ENCODE measurements at regions not wholly inside any gene's neighbourhood (a gene's known extent, or its start where the extent isn't known, plus 50 kb on each side); places are given as distances from the start of the nearest gene placed in this dataset.

DNA sequence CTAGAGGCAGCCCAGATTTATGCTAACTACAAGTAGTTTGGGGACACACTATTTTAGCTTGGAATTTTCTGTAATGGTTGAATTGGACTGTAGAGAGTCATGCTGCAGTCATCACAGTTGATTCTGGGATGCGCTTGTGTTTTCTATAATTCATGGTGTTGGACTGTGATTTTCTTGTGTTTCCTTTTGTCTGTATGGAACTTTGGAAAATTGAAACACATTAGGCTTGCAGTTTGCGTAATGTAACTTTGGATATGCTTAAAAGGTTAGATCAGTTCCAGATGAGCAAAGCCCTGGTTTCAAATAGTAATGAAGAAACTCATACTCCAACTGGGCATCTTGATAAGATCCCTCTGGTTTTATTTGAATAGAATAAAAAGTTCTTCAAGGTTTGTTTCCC lies 502.2 kb downstream of the ARL4A start:
- Mint-ChIP-seq H3K27me3 (ENCODE audit: low read depth) (no peaks in the 10 kb centered on the region), H3K9me3 (no peaks in the 10 kb centered on the region), H3K27ac (no peak overlapping the region), H3K4me1 (ENCODE audit: low read depth) (no peaks in the 10 kb centered on the region), H3K36me3 (ENCODE audit: low read depth) (no peaks in the 10 kb centered on the region), H3K4me3 (no peak overlapping the region)
- DNase-seq (ENCODE audit: low spot score): no peak

DNA sequence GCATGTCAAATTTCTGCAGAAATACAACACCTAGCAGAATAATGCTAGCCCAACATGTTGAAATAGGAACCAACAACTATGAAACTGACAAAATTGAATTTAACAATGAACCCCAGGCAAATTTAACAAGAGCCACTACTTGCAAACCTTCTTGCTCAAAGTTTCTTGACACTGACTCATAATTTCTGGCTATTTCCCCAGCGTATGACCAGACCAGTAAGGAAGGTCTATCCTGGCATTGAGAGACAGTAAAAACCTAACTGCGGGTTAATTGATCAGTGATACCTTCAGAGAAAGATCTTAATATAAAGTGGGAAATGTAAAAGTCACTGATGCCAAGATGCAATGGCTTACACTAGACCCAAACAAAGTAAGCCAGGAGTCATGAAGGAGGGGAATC lies 510.1 kb downstream of the ARL4A start:
- Mint-ChIP-seq H3K27me3 (ENCODE audit: low read depth) (no peaks in the 10 kb centered on the region), H3K27ac (no peak overlapping the region), H3K4me3 (no peak overlapping the region), H3K4me1 (ENCODE audit: low read depth) (no peaks in the 10 kb centered on the region), H3K9me3 (no peaks in the 10 kb centered on the region), H3K36me3 (ENCODE audit: low read depth) (no peaks in the 10 kb centered on the region)
- no peak for DNase-seq (ENCODE audit: low spot score)

DNA sequence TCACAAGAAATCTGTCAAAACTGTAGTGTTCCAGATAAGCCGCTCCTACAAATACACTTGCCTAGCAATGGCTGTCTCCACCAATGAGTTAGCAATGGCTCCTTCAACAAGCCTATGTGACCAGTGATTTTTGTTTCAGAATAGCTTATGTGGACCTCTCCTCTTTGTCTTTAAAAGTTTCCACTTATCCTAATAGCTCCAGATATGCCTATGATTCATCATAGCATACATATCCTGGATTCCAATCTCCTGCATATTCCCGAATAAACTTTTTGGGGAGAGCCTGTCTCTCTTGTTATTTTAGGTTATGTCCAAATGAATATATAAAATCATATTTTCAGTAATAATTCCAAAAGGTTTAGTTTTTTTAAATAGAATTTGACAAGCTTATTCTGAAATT lies 510.6 kb downstream of the ARL4A start:
- Mint-ChIP-seq H3K4me3 (no peak overlapping the region), H3K27ac (no peak overlapping the region), H3K4me1 (ENCODE audit: low read depth) (no peaks in the 10 kb centered on the region), H3K36me3 (ENCODE audit: low read depth) (no peaks in the 10 kb centered on the region), H3K9me3 (no peaks in the 10 kb centered on the region), H3K27me3 (ENCODE audit: low read depth) (no peaks in the 10 kb centered on the region)
- DNase-seq (ENCODE audit: low spot score): no peak

DNA sequence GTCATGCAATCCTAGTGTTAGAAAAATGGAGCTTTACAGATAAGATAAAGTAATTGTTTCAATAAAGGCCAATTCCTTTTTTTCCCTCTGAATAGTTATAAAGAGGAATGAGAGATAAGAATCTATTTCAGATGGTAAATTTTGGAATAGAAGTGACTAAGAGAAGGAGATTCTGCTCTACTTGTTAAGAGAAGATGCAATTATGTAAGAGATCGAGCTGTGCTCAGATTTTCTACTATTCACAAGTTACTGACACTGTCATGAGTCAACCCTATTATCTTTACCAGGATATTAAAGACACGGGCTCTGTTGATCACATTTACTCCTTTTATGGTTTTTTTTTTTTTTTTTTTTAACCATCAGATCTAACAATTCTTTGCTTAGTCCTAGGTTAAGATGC lies 511.3 kb downstream of the ARL4A start:
- Mint-ChIP-seq H3K27ac (no peak overlapping the region), H3K27me3 (ENCODE audit: low read depth) (no peaks in the 10 kb centered on the region), H3K4me1 (ENCODE audit: low read depth) (no peaks in the 10 kb centered on the region), H3K36me3 (ENCODE audit: low read depth) (no peaks in the 10 kb centered on the region), H3K9me3 (no peaks in the 10 kb centered on the region), H3K4me3 (no peak overlapping the region)
- DNase-seq (ENCODE audit: low spot score): no peak

DNA sequence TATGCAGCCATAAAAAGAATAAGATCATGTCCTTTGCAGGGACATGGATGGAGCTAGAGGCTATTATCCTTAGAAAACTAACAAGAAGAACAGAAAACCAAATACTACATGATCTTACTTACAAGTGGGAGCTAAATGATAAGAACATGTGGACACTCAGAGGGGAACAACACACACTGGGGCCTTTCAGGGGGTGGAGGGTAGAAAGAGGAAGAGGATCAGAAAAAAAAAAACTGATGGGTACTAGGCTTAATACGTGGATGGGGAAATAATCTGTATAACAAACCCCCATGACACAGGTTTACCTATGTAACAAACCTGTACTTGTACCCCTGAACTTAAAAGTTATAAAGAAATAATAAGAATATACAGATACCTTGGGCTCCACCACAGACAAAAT lies 514.2 kb downstream of the ARL4A start:
- Mint-ChIP-seq H3K36me3 (ENCODE audit: low read depth) (no peaks in the 10 kb centered on the region), H3K4me1 (ENCODE audit: low read depth) (no peaks in the 10 kb centered on the region), H3K9me3 (no peaks in the 10 kb centered on the region), H3K27ac (no peak overlapping the region), H3K4me3 (no peak overlapping the region), H3K27me3 (ENCODE audit: low read depth) (no peaks in the 10 kb centered on the region)
- DNase-seq (ENCODE audit: low spot score): no peak

DNA sequence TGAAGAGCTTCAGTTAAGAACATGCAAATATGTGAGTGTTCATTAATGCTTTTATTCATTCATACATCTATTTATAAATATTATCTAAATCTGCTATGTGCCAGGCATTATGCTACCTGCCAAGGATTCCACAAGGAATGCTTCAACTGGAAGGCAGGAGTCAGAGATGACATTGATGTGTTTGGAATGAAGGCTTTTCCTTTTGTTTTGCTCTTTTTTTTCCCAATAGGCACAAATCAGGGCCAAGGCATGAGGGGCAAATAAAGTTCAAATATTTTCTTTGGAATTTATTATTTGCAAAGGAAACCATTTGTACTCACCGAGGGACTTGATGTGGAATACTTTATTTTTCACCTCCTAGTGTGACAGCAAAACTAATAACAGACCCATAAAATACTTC lies 530.3 kb downstream of the ARL4A start:
- no peaks in the 10 kb centered on the region for H3K27me3 Mint-ChIP-seq (ENCODE audit: low read depth)
- H3K9me3 Mint-ChIP-seq: no peaks in the 10 kb centered on the region
- no peak overlapping the region for H3K27ac Mint-ChIP-seq
- no peak for DNase-seq (ENCODE audit: low spot score)
- no peak overlapping the region for H3K4me3 Mint-ChIP-seq
- H3K4me1 Mint-ChIP-seq (ENCODE audit: low read depth): no peaks in the 10 kb centered on the region
- no peaks in the 10 kb centered on the region for H3K36me3 Mint-ChIP-seq (ENCODE audit: low read depth)

DNA sequence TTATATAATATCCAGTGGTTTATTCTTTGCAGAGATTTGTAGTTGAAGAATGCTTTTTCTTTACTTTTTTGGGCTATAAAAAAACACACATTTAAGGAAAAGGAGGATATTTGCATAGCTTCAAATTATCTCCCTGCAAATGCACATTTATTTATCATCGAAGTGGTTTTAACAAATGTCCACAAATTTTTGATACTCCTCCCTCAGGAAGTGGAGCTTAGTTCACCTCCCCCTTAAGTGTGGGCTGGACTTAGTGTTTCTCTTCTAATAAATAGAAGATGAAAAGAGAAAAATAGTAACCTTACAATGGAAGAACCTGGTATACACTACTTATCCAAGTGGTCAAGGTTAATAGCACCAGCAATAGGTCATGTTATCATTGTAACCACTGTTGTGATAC lies 537.6 kb downstream of the ARL4A start:
- Mint-ChIP-seq H3K4me3 (no peak overlapping the region), H3K27me3 (ENCODE audit: low read depth) (no peaks in the 10 kb centered on the region), H3K9me3 (no peaks in the 10 kb centered on the region)

DNA sequence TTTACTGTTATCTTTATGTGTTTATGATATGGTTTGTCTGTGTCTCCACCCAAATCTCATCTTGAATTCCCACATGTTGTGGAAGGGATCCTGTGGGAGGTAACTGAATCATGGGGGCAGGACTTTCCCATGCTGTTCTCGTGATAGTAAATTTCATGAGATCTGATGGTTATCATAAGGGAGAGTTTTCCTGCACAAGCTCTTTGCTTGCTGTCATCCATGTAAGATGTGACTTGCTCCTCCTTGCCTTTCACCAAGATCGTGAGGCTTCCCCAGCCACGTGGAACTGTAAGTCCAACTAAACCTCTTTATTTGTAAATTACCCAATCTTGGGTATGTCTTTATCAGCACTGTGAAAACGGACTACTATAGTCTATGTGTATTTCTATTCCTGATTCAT lies 539.0 kb downstream of the ARL4A start:
- Mint-ChIP-seq H3K36me3 (ENCODE audit: low read depth) (no peaks in the 10 kb centered on the region), H3K9me3 (no peaks in the 10 kb centered on the region), H3K4me3 (no peak overlapping the region), H3K27me3 (ENCODE audit: low read depth) (no peaks in the 10 kb centered on the region), H3K4me1 (ENCODE audit: low read depth) (no peaks in the 10 kb centered on the region), H3K27ac (no peak overlapping the region)
- DNase-seq (ENCODE audit: low spot score): no peak

More for the DNA sequence above, 537.6 kb downstream of the ARL4A start:
- no peak for DNase-seq (ENCODE audit: low spot score)
- no peaks in the 10 kb centered on the region for H3K36me3 Mint-ChIP-seq (ENCODE audit: low read depth)
- H3K4me1 Mint-ChIP-seq (ENCODE audit: low read depth): no peaks in the 10 kb centered on the region
- H3K27ac Mint-ChIP-seq: no peak overlapping the region

DNA sequence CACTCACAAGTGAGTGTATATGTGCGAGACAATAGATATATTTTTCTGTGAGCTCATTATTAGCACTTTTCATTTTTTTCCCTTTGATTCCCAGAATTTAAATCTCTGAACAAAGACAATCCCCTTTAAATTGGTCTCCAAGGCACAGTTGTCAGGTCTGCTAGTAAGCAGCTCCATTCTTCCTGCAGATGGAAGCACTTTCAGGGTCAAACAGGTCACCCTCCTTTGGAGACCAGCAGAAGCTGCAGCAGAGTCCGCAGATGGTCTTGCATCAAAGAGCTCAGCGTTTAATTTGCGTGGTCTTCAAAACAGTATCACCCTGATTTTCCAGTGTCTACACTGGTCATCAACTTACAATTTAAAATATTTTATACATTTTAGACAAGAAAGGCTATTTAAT lies 543.8 kb downstream of the ARL4A start:
- no peak for DNase-seq (ENCODE audit: low spot score)
- Mint-ChIP-seq H3K36me3 (ENCODE audit: low read depth) (no peaks in the 10 kb centered on the region), H3K27me3 (ENCODE audit: low read depth) (no peaks in the 10 kb centered on the region), H3K4me3 (no peak overlapping the region), H3K4me1 (ENCODE audit: low read depth) (no peaks in the 10 kb centered on the region), H3K9me3 (no peaks in the 10 kb centered on the region), H3K27ac (no peak overlapping the region)

DNA sequence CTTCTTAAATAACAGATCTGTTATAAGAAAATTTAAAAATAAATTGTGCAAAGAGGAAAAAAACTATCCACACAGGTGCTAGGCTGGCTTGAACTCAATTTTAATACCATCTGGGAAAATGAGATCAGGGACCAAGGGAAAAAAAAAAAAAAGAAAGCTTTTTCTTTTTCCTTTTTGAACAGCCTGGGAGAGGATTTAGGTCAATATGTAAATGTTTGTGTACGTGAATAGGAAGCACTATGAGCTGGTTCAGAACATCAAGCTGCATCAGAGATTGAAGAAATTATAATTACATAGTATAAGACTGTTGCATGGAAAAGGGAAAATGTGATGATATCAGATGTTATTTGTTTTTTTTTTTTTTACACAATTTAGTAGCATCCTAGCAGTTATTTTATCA lies 548.0 kb downstream of the ARL4A start:
- H3K9me3 Mint-ChIP-seq: no peaks in the 10 kb centered on the region
- no peaks in the 10 kb centered on the region for H3K36me3 Mint-ChIP-seq (ENCODE audit: low read depth)
- no peak overlapping the region for H3K27ac Mint-ChIP-seq
- DNase-seq (ENCODE audit: low spot score): no peak
- no peaks in the 10 kb centered on the region for H3K4me1 Mint-ChIP-seq (ENCODE audit: low read depth)
- H3K4me3 Mint-ChIP-seq: no peak overlapping the region
- H3K27me3 Mint-ChIP-seq (ENCODE audit: low read depth): no peaks in the 10 kb centered on the region

DNA sequence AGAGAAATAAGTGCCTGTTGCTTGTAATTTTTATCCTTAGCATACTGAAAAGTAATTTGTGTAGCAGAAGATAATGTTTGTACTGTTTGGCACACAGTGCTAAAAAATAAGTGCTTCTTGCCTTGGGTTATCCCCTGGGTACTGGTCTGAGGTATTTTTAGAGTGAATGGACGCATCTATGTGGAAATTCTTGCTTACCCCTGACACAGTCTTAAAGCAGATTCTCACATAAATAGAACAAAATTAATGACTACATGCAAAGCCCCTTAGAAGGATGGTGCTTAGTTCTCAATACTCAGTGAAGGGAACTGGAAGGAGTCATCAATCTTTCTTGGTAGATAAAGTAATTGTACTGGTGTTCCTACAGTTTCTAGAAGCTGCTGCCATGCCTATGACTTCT lies 548.6 kb downstream of the ARL4A start:
- no peak for DNase-seq (ENCODE audit: low spot score)
- Mint-ChIP-seq H3K27me3 (ENCODE audit: low read depth) (no peaks in the 10 kb centered on the region), H3K9me3 (no peaks in the 10 kb centered on the region), H3K36me3 (ENCODE audit: low read depth) (no peaks in the 10 kb centered on the region), H3K27ac (no peak overlapping the region), H3K4me3 (no peak overlapping the region), H3K4me1 (ENCODE audit: low read depth) (no peaks in the 10 kb centered on the region)

DNA sequence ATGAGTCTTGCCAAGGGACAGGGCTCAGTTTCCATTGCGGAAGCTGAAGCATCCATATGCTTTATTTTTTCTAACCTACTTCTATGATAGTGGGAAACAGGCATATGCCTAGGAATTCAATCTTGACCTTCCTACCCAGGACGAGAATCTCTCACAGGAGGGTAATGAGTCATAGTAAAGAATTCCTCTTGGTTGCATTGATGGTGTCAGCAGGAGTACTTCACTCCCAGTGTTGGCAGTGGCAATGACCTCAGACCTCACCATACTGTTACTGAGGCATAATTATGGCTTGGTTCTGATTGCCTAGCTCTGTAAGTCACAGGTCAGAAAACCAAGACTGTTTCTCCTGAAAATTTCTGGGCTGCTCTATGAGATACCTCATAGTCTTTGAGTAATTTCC lies 552.9 kb downstream of the ARL4A start:
- no peaks in the 10 kb centered on the region for H3K27me3 Mint-ChIP-seq (ENCODE audit: low read depth)
- no peak overlapping the region for H3K4me3 Mint-ChIP-seq
- H3K9me3 Mint-ChIP-seq: no peaks in the 10 kb centered on the region
- H3K27ac Mint-ChIP-seq: no peak overlapping the region
- DNase-seq (ENCODE audit: low spot score): no peak
- H3K4me1 Mint-ChIP-seq (ENCODE audit: low read depth): no peaks in the 10 kb centered on the region
- H3K36me3 Mint-ChIP-seq (ENCODE audit: low read depth): no peaks in the 10 kb centered on the region

DNA sequence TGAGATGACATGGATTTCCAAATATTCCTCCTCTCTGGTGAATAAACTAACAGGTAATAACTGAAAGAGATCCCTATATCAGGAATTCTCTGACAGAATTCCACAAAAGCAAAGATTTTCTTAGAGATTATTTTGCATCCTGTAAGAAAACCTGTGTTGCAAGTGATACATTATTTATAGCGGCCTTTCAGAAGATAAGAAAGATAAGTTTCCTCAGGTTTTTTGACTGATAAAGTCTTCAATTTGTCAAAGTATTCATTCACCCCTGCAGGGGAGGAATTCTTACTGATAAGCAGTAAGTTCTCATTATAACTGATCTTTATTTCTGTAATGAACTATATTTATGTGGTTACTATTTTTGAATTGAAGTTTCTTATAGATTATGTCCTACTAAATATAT lies 554.0 kb downstream of the ARL4A start:
- Mint-ChIP-seq H3K36me3 (ENCODE audit: low read depth) (no peaks in the 10 kb centered on the region), H3K27me3 (ENCODE audit: low read depth) (no peaks in the 10 kb centered on the region), H3K4me3 (no peak overlapping the region), H3K4me1 (ENCODE audit: low read depth) (no peaks in the 10 kb centered on the region), H3K27ac (no peak overlapping the region), H3K9me3 (no peaks in the 10 kb centered on the region)
- DNase-seq (ENCODE audit: low spot score): no peak

DNA sequence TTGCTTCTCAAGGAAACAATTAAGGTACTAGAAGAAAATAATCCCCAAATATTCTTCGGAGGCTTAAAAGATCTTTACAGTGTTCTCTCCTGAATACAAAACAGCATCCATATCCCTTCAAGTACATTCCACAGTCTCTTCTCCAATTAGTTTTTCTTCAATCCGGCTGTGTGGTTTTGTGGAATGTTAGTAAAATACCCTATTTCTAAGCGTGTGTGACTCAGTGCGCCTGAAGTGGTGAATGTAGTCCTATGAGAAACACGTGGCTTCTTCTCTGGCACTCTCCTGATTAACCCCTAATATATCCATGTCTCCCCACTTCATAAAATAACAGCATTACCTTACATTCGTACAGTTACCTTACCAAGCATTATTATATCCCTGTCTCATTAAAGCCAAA lies 570.2 kb downstream of the ARL4A start:
- Mint-ChIP-seq H3K9me3 (no peaks in the 10 kb centered on the region), H3K4me1 (ENCODE audit: low read depth) (no peaks in the 10 kb centered on the region), H3K36me3 (ENCODE audit: low read depth) (no peaks in the 10 kb centered on the region), H3K27ac (no peak overlapping the region), H3K27me3 (ENCODE audit: low read depth) (no peaks in the 10 kb centered on the region), H3K4me3 (no peak overlapping the region)
- no peak for DNase-seq (ENCODE audit: low spot score)

DNA sequence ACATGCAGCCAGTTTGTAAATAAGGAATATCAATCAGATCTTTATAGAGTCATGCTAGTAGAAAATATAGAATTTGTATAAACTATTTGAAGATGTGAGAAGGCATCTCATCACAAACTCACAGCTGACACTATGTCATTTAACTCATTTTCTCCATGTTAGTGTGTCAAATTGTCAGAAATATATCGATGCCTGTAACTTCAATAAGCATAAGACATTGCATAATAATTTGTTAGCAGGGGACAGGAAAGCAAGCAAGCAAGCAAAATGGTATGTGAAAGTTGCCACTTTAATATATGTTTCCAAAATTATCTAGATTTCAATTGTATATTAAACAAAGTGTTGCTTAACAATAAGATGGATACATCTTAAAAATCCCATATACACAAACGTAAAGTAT lies 571.0 kb downstream of the ARL4A start:
- no peaks in the 10 kb centered on the region for H3K36me3 Mint-ChIP-seq (ENCODE audit: low read depth)
- H3K9me3 Mint-ChIP-seq: no peaks in the 10 kb centered on the region
- H3K27me3 Mint-ChIP-seq (ENCODE audit: low read depth): no peaks in the 10 kb centered on the region
- H3K27ac Mint-ChIP-seq: no peak overlapping the region
- H3K4me3 Mint-ChIP-seq: no peak overlapping the region
- DNase-seq (ENCODE audit: low spot score): no peak
- no peaks in the 10 kb centered on the region for H3K4me1 Mint-ChIP-seq (ENCODE audit: low read depth)

DNA sequence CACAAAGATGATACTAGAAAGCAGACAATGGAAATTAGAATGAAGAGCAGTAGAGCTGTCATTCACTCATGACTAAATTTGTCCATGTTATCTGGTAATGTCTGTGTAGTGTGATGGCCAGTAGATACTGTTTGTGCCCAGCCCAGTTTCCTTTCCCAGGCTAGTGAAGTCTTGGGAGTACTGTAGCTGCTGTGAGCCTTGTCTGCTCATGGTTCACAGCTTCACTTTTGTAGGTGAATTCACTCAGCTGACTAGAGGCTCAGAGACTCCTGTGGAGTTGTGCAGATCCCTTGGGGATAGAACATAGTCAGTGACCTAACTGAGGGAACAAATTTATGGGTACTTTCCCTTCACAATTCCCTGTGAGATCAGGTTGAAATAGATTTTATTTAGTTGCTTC lies 572.5 kb downstream of the ARL4A start:
- H3K4me3 Mint-ChIP-seq: no peak overlapping the region
- no peak overlapping the region for H3K27ac Mint-ChIP-seq
- H3K27me3 Mint-ChIP-seq (ENCODE audit: low read depth): no peaks in the 10 kb centered on the region
- H3K4me1 Mint-ChIP-seq (ENCODE audit: low read depth): no peaks in the 10 kb centered on the region
- no peaks in the 10 kb centered on the region for H3K9me3 Mint-ChIP-seq
- DNase-seq (ENCODE audit: low spot score): no peak
- no peaks in the 10 kb centered on the region for H3K36me3 Mint-ChIP-seq (ENCODE audit: low read depth)
